ENCODE measurements at regions not wholly inside any gene's neighbourhood (a gene's known extent, or its start where the extent isn't known, plus 50 kb on each side); places are given as distances from the start of the nearest gene placed in this dataset.
"Not testable (repeated sequence)": the region's sequence is repeated elsewhere in the genome, so short reads cannot be mapped to it uniquely, and the experiment has no call there.

GRCh38 chr15:31221936-31222515 is 104.6 kb upstream of the KLF13 start:
- H3K4me3 Mint-ChIP-seq (ENCODE audit: unreplicated experiment) = no peak overlapping the region
- peaks cover 11% of the 10 kb centered on the region for H3K27me3 Mint-ChIP-seq (ENCODE audit: unreplicated experiment)
- H3K9me3 Mint-ChIP-seq (ENCODE audit: unreplicated experiment) = no peaks in the 10 kb centered on the region
- no peak for DNase-seq (ENCODE audit: extremely low spot score, unreplicated experiment)
- TF ChIP-seq CTCF (IDR thresholded peaks at IDR 0.05) = no peak
- H3K27ac Mint-ChIP-seq (ENCODE audit: unreplicated experiment) = no peak overlapping the region
- H3K36me3 Mint-ChIP-seq (ENCODE audit: unreplicated experiment) = no peaks in the 10 kb centered on the region
- peaks cover 25% of the 10 kb centered on the region for H3K4me1 Mint-ChIP-seq (ENCODE audit: unreplicated experiment)

GRCh38 chr15:31222773-31223341 is 103.8 kb upstream of the KLF13 start:
- DNase-seq (ENCODE audit: extremely low spot score, unreplicated experiment) = no peak
- Mint-ChIP-seq H3K27ac (ENCODE audit: unreplicated experiment) (no peak overlapping the region), H3K4me3 (ENCODE audit: unreplicated experiment) (no peak overlapping the region), H3K36me3 (ENCODE audit: unreplicated experiment) (no peaks in the 10 kb centered on the region), H3K4me1 (ENCODE audit: unreplicated experiment) (peaks cover 27% of the 10 kb centered on the region), H3K9me3 (ENCODE audit: unreplicated experiment) (no peaks in the 10 kb centered on the region), H3K27me3 (ENCODE audit: unreplicated experiment) (peaks cover 11% of the 10 kb centered on the region)
- TF ChIP-seq CTCF (IDR thresholded peaks at IDR 0.05) = no peak

- DNase-seq (ENCODE audit: extremely low spot score, unreplicated experiment) = no peak
- Mint-ChIP-seq H3K4me1 (ENCODE audit: unreplicated experiment) (peaks cover 27% of the 10 kb centered on the region), H3K27ac (ENCODE audit: unreplicated experiment) (peak overlapping the region; percentile 50), H3K27me3 (ENCODE audit: unreplicated experiment) (peaks cover 16% of the 10 kb centered on the region), H3K9me3 (ENCODE audit: unreplicated experiment) (no peaks in the 10 kb centered on the region), H3K4me3 (ENCODE audit: unreplicated experiment) (no peak overlapping the region), H3K36me3 (ENCODE audit: unreplicated experiment) (no peaks in the 10 kb centered on the region)
- no peak for TF ChIP-seq CTCF (IDR thresholded peaks at IDR 0.05)
These were observed 102.9 kb upstream of the KLF13 start for GRCh38 chr15:31223478-31224350.

DNA sequence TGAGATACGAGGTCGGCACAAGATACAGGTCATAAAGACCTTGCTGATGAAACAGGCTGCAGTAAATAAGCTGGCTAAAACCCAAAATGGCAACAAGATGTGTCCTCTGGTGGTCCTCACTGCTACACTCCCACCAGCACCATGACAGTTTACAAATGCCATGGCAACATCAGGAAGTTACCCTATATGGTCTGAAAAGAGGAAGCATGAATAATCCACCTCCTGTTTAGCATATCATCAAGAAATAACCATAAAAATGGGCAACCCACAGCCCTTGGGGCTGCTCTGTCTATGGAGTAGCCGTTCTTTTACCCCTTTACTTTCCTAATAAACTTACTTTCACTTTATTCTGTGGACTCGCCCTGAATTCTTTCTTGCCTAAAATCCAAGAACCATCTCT is 102.0 kb upstream of the KLF13 start:
- not testable (repeated sequence) for H3K27ac Mint-ChIP-seq (ENCODE audit: unreplicated experiment); DNase-seq (ENCODE audit: extremely low spot score, unreplicated experiment); H3K36me3 Mint-ChIP-seq (ENCODE audit: unreplicated experiment); H3K4me3 Mint-ChIP-seq (ENCODE audit: unreplicated experiment); H3K9me3 Mint-ChIP-seq (ENCODE audit: unreplicated experiment)
- peaks cover 16% of the 10 kb centered on the region for H3K27me3 Mint-ChIP-seq (ENCODE audit: unreplicated experiment)
- peaks cover 27% of the 10 kb centered on the region for H3K4me1 Mint-ChIP-seq (ENCODE audit: unreplicated experiment)

GRCh38 chr15:31225356-31225955 is 101.2 kb upstream of the KLF13 start:
- Mint-ChIP-seq H3K36me3 (ENCODE audit: unreplicated experiment) (no peaks in the 10 kb centered on the region), H3K27ac (ENCODE audit: unreplicated experiment) (no peak overlapping the region), H3K4me1 (ENCODE audit: unreplicated experiment) (peaks cover 27% of the 10 kb centered on the region), H3K27me3 (ENCODE audit: unreplicated experiment) (peaks cover 15% of the 10 kb centered on the region), H3K9me3 (ENCODE audit: unreplicated experiment) (no peaks in the 10 kb centered on the region), H3K4me3 (ENCODE audit: unreplicated experiment) (no peak overlapping the region)
- no peak for DNase-seq (ENCODE audit: extremely low spot score, unreplicated experiment)
- TF ChIP-seq CTCF (IDR thresholded peaks at IDR 0.05) = no peak
